ENCODE measurements at regions not wholly inside any gene's neighbourhood (a gene's known extent, or its start where the extent isn't known, plus 50 kb on each side); places are given as distances from the start of the nearest gene placed in this dataset.

DNA sequence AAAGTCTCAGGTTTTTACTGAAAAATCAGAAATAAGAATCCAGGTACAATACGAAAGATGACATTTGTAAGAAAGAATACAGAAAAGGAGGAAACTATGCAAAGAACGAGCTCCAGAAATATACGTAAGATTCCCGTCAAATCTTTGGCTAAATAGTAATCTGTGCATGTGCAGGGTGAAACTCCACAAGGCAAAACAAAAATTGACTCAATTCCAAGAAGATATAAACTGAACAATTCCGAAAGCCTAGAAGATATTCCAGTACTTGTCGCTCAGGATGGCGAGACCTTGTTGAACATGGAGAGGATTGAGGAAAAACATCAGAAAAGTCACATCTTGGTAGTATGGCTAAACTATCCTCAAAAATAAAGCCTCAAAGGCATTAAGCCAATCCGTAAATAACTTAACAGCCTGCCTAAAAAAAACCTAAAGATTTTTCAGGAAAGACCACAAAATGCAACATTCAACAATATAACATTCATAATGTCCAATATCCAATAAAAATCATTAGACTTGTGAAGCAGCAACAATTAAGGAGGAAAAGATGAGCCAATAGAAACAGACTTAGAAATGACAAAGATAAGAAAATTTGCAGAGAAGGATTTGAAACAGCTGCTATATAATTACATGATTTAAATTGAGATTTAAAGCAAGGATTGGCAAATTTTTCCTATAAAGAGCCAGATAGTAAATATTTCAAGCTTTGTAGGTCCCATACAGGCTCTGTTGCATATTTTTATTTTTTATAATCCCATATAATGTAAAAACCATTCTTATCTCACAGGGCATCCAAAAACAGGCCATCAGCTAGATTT lies 166.4 kb upstream of the UBASH3B start:
- DNase-seq (ENCODE audit: low spot score in 2 of 2) = no peak
- Histone ChIP-seq H3K4me3 (no peak overlapping the region), H3K27ac (no peak overlapping the region), H3K4me1 (no peaks in the 10 kb centered on the region), H3K36me3 (no peaks in the 10 kb centered on the region), H3K9me3 (peaks cover 0 to 11% (median 3%) of the 10 kb centered on the region in 4 donors), H3K27me3 (no peaks in the 10 kb centered on the region)
- WGBS, 2 donors = 89 to 91% methylated on average over 8 of the region's 8 CpGs
- TF ChIP-seq CTCF (IDR thresholded peaks at IDR 0.05) (no peak), EP300 (IDR thresholded peaks at IDR 0.05) (no peak), POLR2A (IDR thresholded peaks at IDR 0.05) (no peak)

- Histone ChIP-seq H3K36me3 (no peaks in the 10 kb centered on the region), H3K27me3 (no peaks in the 10 kb centered on the region), H3K9me3 (peaks cover 0 to 25% (median 6%) of the 10 kb centered on the region in 4 donors), H3K4me1 (no peaks in the 10 kb centered on the region), H3K27ac (no peak overlapping the region), H3K4me3 (no peak overlapping the region)
- TF ChIP-seq CTCF (IDR thresholded peaks at IDR 0.05) = no peak
- no peak for TF ChIP-seq POLR2A (IDR thresholded peaks at IDR 0.05)
- TF ChIP-seq EP300 (IDR thresholded peaks at IDR 0.05) = no peak
- 85 to 86% methylated on average over 3 of the region's 3 CpGs for WGBS, 2 donors
- DNase-seq (ENCODE audit: low spot score in 2 of 2) = no peak
These were observed 167.9 kb upstream of the UBASH3B start for GRCh38 chr11:122487669-122488068.

GRCh38 chr11:122486793-122487495 lies 168.6 kb upstream of the UBASH3B start:
- Histone ChIP-seq H3K4me1 (no peaks in the 10 kb centered on the region), H3K9me3 (peaks cover 0 to 33% (median 10%) of the 10 kb centered on the region in 4 donors), H3K27me3 (no peaks in the 10 kb centered on the region), H3K36me3 (no peaks in the 10 kb centered on the region), H3K27ac (no peak overlapping the region), H3K4me3 (no peak overlapping the region)
- WGBS, 2 donors = 83 to 85% methylated on average over 5 of the region's 5 CpGs
- no peak for DNase-seq (ENCODE audit: low spot score in 2 of 2)
- TF ChIP-seq POLR2A (IDR thresholded peaks at IDR 0.05) (no peak), EP300 (IDR thresholded peaks at IDR 0.05) (no peak), CTCF (IDR thresholded peaks at IDR 0.05) (no peak)

GRCh38 chr11:122478986-122479385 lies 176.5 kb upstream of the UBASH3B start:
- no peaks in the 10 kb centered on the region for H3K36me3 ChIP-seq

More at GRCh38 chr11:122478986-122479385, 176.5 kb upstream of the UBASH3B start:
- 26 to 33% methylated on average over 2 of the region's 2 CpGs for WGBS, 2 donors
- DNase-seq (ENCODE audit: low spot score in 2 of 2) = no peak
- H3K9me3 ChIP-seq = peaks cover 0 to 22% (median 6%) of the 10 kb centered on the region in 4 donors
- H3K4me3 ChIP-seq = no peak overlapping the region
- no peaks in the 10 kb centered on the region for H3K4me1 ChIP-seq
- H3K27ac ChIP-seq = no peak overlapping the region
- H3K27me3 ChIP-seq = no peaks in the 10 kb centered on the region
- TF ChIP-seq POLR2A (IDR thresholded peaks at IDR 0.05) = no peak
- no peak for TF ChIP-seq CTCF (IDR thresholded peaks at IDR 0.05)
- TF ChIP-seq EP300 (IDR thresholded peaks at IDR 0.05) = no peak

All from tibial nerve (tissue), 4 donors.